Subcutaneous abdominal adipose tissue (tissue), 5 donors: ENCODE measurements at regions not wholly inside any gene's neighbourhood (a gene's known extent, or its start where the extent isn't known, plus 50 kb on each side); places are given as distances from the start of the nearest gene placed in this dataset.

Experiments
- H3K27ac ChIP-seq: one replicate; pipeline ENCODE4 v1.7.0; 2013; ENCODE audit warnings: low read depth, mild to moderate bottlenecking, inconsistent platforms, low read length, moderate library complexity
- H3K27me3 ChIP-seq, 5 donors: one replicate each; pipeline ENCODE4 v1.7.0; 2013; ENCODE audit warnings: low read length in 5 of 5, inconsistent platforms in 1 of 5; ENCODE audit not compliant: control insufficient read depth in 5 of 5, insufficient read depth in 4 of 5
- H3K36me3 ChIP-seq, 5 donors: one replicate each; pipeline ENCODE4 v1.7.0; 2013; ENCODE audit warnings: low read length in 5 of 5; ENCODE audit not compliant: control insufficient read depth in 5 of 5, insufficient read depth in 5 of 5
- H3K4me1 ChIP-seq, 5 donors: one replicate each; pipeline ENCODE4 v1.7.0; 2013; ENCODE audit warnings: low read length in 5 of 5, mild to moderate bottlenecking in 3 of 5, moderate library complexity in 1 of 5; ENCODE audit not compliant: control insufficient read depth in 5 of 5, insufficient read depth in 5 of 5
- H3K4me3 ChIP-seq, 5 donors: one replicate each; pipeline ENCODE4 v1.7.0; 2013; ENCODE audit warnings: low read length in 5 of 5, low read depth in 1 of 5
- H3K9ac ChIP-seq, 5 donors: one replicate each; pipeline ENCODE4 v1.7.0; 2013; ENCODE audit warnings: low read length in 5 of 5, mild to moderate bottlenecking in 4 of 5, moderate library complexity in 3 of 5
- H3K9me3 ChIP-seq, 5 donors: one replicate each; pipeline ENCODE4 v1.7.0; 2013; ENCODE audit warnings: low read length in 5 of 5; ENCODE audit not compliant: control insufficient read depth in 5 of 5
- donor health status: healthy.
- donor health status: healthy.
- donor health status: healthy.
- donor health status: healthy.
- donor health status: healthy.

DNA sequence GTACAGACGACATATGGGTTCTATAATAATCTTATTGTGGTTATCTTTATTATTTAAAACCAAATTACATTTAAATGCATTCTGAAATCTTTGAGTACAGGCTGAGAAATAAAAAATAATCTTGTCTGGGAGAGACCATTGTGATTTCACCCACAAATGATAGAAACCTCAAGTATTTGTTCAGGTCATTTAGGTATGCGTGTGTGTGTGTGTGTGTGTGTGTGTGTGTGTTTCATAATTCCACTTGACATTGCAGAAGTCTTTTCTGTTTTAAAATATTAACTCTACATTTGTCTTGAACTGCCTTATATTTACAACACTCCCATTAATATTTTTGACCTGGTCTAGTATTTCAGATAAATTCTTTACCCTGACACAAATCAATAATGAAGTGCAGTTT lies 126.9 kb downstream of the SPRY2 start:
- H3K27me3 ChIP-seq: no peaks in the 10 kb centered on the region
- no peak overlapping the region for H3K4me3 ChIP-seq
- H3K9me3 ChIP-seq: no peaks in the 10 kb centered on the region
- no peak overlapping the region for H3K9ac ChIP-seq
- no peaks in the 10 kb centered on the region for H3K4me1 ChIP-seq
- H3K27ac ChIP-seq: no peak overlapping the region
- H3K36me3 ChIP-seq: no peaks in the 10 kb centered on the region

DNA sequence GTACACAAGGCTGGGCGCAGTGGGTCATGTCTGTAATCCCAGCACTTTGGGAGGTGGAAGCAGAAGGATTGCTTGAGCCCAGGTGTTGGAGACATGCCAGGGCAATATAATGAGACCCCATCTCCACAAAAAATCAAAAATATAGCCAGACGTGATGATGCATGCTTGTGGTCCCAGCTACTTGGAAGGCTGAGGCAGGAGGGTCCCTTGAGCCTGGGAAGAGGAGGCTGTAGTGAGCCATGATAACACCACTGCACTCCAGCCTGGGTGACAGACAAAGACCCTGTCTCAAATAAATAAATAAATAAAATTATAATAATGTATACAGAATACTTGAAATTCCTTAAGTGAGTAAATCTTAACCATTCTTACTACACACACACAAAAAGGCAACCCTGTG lies 127.7 kb downstream of the SPRY2 start:
- no peak overlapping the region for H3K4me3 ChIP-seq

DNA sequence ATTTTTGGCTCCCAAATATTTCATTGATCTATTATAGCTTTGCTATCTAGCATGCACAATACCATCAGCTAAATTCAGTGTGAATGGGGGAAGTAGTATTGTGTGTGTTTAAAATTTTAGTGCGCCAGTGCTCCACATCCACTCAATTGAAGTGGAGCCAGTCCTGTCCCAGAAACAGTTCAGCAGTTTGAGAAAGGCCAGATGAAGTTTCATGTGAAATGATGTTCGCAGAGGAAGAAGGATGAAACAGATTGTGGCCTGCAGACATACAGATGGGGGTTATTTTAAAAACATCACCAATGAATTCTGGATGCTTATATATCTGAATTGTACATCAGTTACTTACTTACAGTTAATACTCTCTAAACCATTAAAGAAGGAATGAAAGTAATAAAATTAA lies 129.4 kb downstream of the SPRY2 start:
- Histone ChIP-seq H3K4me3 (no peak overlapping the region), H3K9me3 (no peaks in the 10 kb centered on the region), H3K27me3 (no peaks in the 10 kb centered on the region), H3K36me3 (no peaks in the 10 kb centered on the region), H3K9ac (no peak overlapping the region), H3K4me1 (no peaks in the 10 kb centered on the region), H3K27ac (no peak overlapping the region)

More for the DNA sequence above, 127.7 kb downstream of the SPRY2 start:
- H3K27ac ChIP-seq: no peak overlapping the region
- H3K9ac ChIP-seq: no peak overlapping the region
- no peaks in the 10 kb centered on the region for H3K9me3 ChIP-seq
- H3K4me1 ChIP-seq: no peaks in the 10 kb centered on the region
- no peaks in the 10 kb centered on the region for H3K27me3 ChIP-seq
- H3K36me3 ChIP-seq: no peaks in the 10 kb centered on the region

DNA sequence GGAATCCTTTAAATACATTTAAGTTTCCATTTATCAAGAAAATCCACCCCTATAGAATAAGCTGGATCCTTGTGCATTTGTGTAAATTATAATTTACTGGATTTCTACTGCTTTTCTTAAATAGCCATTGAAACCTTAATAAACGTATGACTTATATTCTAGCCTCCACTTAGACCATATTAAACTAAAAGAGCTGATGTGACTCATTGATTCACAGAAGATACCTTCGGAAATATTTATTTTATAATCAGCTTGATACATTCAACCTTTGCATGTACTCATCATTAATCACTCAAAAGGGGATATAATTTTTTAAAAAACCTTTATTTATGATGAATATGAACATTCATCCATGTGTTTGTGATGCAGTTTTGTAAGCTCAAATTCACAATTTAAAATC lies 136.3 kb downstream of the SPRY2 start:
- no peaks in the 10 kb centered on the region for H3K9me3 ChIP-seq
- no peaks in the 10 kb centered on the region for H3K4me1 ChIP-seq
- no peaks in the 10 kb centered on the region for H3K27me3 ChIP-seq
- no peaks in the 10 kb centered on the region for H3K36me3 ChIP-seq
- no peak overlapping the region for H3K9ac ChIP-seq
- H3K4me3 ChIP-seq: no peak overlapping the region
- no peak overlapping the region for H3K27ac ChIP-seq

DNA sequence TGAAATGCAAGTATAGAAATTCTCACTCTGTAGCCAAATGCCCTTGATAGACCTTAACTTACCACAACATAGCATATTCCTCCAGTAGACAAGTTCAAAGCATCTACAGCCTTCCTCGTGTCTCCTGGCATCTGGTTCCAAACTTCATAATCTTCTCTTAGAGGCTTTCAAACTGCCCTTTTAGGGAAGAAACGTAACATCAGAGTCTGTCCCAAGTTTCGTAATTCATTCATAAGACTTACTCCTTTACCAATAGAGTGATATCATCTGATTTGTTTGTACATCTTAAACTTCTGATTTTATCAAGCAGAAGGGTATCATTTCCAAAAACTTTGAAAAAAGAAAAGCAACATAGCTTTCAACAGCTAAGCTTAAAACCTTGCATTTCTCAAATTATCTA lies 137.4 kb downstream of the SPRY2 start:
- H3K9ac ChIP-seq: no peak overlapping the region
- H3K4me3 ChIP-seq: no peak overlapping the region
- H3K4me1 ChIP-seq: no peaks in the 10 kb centered on the region
- H3K27ac ChIP-seq: no peak overlapping the region
- no peaks in the 10 kb centered on the region for H3K27me3 ChIP-seq
- no peaks in the 10 kb centered on the region for H3K9me3 ChIP-seq
- no peaks in the 10 kb centered on the region for H3K36me3 ChIP-seq

DNA sequence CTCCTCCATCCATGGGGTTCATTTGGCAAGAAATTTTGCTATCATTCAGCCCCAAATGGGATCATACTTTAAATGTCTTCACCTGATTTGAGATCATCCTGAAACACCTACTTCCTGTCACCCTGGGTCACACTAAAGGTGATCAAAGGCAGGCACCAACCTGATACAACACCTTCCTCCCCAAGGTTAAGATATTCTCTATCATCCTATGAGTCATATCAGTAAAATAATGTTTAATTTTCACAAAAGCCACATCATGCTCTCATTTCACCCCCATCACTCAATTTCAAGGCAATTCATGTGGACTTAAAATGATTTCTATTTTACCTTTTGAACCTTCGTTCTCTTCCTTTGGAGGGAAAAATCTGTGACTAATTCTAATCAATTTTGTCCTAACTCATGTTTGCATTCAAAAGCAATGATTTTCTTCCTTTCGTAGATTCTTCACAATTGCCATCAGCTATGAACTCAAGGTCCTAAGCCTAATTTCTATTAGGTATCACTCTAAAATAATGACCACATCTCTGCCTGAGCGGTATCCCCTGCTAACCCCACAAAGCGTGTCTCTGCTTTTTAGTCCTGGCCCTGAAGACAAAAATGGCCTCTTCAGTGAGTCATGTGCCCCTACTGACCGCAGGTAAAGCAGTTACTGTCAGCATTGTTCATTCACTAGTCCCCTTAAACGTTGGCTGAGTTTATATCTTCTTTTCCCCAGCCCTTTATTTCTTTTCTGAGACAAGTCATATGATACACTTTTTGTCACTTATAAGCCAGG lies 139.0 kb downstream of the SPRY2 start:
- H3K9ac ChIP-seq: no peak overlapping the region
- no peaks in the 10 kb centered on the region for H3K36me3 ChIP-seq
- no peaks in the 10 kb centered on the region for H3K27me3 ChIP-seq
- H3K27ac ChIP-seq: no peak overlapping the region
- no peak overlapping the region for H3K4me3 ChIP-seq
- H3K4me1 ChIP-seq: no peaks in the 10 kb centered on the region
- H3K9me3 ChIP-seq: no peaks in the 10 kb centered on the region

DNA sequence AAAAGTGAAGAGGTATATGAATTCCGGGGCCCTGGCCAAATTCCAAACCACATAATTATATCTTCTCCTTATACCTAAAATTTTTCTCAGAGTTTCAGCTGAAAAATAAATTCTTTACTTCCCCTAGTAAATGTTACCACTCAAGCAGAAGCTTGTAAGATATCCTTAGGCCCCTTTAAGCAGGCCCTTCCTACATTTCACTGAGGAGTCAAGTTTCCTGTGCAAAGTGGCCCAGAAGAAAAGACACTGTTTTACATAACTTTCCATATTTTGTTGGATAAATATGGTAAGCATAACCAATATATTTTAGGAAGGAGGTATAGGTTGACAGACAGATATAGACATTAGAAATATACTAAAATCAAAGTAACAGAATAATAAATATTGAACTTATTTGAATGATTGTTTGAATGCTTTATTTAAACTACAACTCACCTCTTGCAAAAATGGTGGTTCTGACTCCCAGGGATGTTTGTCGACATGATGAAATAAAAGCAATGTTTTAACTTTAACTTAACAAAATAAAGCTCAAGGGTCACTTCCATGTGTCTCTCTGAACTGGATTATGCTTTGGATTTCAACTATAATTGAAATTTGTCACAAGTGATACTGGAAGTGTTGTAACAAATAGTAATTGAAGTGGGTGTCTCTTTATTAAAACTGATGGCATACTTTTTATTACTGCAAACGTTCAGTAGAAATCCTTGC lies 141.2 kb downstream of the SPRY2 start:
- Histone ChIP-seq H3K36me3 (no peaks in the 10 kb centered on the region), H3K9me3 (no peaks in the 10 kb centered on the region), H3K27ac (no peak overlapping the region), H3K27me3 (no peaks in the 10 kb centered on the region), H3K9ac (no peak overlapping the region), H3K4me3 (no peak overlapping the region), H3K4me1 (peaks cover 0 to 7% (median 0%) of the 10 kb centered on the region in 5 donors)

DNA sequence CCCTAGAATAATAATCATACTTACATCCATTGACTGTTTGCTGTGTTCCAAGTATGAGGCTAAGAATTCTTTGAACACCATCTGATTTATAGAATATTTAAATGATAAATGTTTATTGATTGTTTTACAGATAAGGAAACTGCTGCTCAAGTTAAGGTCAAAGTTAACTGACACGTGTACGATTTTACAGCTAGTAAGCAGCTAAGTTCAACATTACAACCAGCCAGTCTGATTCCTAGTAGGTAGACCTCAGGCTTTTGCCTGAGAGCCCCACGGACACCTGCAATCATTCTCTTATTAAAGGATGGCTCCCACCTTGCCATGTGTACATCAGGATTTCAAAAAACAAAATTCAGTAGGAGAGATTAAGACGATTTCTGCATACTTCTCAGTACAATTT lies 141.9 kb downstream of the SPRY2 start:
- no peak overlapping the region for H3K27ac ChIP-seq
- H3K9ac ChIP-seq: no peak overlapping the region
- H3K9me3 ChIP-seq: no peaks in the 10 kb centered on the region
- peaks cover 0 to 13% (median 3%) of the 10 kb centered on the region in 5 donors for H3K4me1 ChIP-seq
- no peak overlapping the region for H3K4me3 ChIP-seq
- H3K27me3 ChIP-seq: no peaks in the 10 kb centered on the region
- H3K36me3 ChIP-seq: no peaks in the 10 kb centered on the region

DNA sequence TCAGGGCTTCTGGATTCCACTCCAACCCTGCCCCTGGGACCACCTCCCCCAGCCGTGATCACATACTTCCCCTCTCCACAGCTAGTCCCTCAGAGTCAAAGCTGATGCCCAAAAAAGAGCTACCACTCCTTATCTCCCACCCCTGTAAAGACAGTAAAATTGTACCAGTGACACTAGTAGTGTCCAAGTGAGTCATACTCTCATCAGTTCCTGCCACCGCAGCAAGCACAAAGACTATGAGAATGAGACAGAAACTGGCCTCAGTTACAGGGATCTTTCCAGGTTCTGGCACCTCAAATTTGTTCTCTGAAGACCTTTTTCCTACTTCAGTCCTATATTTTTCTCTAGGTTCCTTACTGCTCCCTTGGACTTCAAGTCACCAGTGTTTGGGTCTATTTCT lies 144.2 kb downstream of the SPRY2 start:
- H3K27me3 ChIP-seq: no peaks in the 10 kb centered on the region
- H3K36me3 ChIP-seq: no peaks in the 10 kb centered on the region
- H3K4me1 ChIP-seq: peaks cover 0 to 14% (median 3%) of the 10 kb centered on the region in 5 donors
- no peak overlapping the region for H3K4me3 ChIP-seq
- no peak overlapping the region for H3K9ac ChIP-seq
- H3K9me3 ChIP-seq: no peaks in the 10 kb centered on the region
- H3K27ac ChIP-seq: no peak overlapping the region

DNA sequence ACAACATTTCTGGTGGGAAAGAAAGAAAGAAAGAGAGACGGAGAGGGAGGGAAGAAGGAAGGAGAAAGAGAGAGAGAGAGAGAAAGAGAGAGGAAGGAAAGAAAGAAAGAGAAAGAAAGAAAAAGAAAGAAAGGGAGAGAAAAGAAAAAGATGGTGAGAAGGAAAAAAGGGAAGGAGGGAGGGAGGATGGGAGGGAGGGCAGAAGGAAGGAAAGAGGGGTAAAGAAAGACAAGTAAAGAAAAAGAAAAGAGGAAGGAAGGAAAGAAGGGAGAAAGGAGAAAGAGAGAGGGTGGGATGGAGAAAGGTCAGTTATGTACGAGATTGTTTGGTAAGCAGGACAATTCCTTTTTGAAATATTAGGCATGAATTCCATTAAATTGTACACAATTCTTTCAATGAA lies 145.3 kb downstream of the SPRY2 start:
- Histone ChIP-seq H3K9ac (no peak overlapping the region), H3K4me3 (no peak overlapping the region), H3K9me3 (no peaks in the 10 kb centered on the region), H3K27ac (no peak overlapping the region), H3K4me1 (peaks cover 0 to 14% (median 3%) of the 10 kb centered on the region in 5 donors), H3K36me3 (no peaks in the 10 kb centered on the region), H3K27me3 (no peaks in the 10 kb centered on the region)
